ENCODE measurements at regions not wholly inside any gene's neighbourhood (a gene's known extent, or its start where the extent isn't known, plus 50 kb on each side); places are given as distances from the start of the nearest gene placed in this dataset.
"Not testable (repeated sequence)": the region's sequence is repeated elsewhere in the genome, so short reads cannot be mapped to it uniquely, and the experiment has no call there.

GRCh38 chr5:102617191-102618187 is 118.7 kb upstream of the SLCO6A1 start:
- no peak for DNase-seq

DNA sequence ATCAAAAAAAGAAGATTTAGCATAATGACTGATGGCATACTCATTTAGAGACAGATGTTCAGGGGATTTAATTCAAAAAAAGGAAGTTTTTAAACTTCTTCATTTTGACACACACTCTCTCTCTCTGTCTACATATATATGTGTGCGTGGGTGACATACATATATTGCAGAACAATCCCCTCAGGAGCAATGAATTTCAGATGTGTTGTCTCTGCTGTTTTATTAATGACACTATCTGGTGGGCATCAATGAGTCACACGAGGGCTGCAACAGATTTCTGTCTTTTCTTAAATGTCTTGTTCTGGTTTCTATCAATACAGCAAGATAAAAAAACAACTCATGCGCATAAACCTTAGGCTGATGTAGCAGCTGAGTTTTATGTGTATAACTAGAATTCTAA is 123.5 kb upstream of the SLCO6A1 start:
- DNase-seq = peak; percentile 54

- no peak for DNase-seq
Measured at GRCh38 chr5:102623329-102624065, 124.7 kb upstream of the SLCO6A1 start.

- DNase-seq = no peak
Measured at GRCh38 chr5:102624405-102624804, 125.6 kb upstream of the SLCO6A1 start.

DNA sequence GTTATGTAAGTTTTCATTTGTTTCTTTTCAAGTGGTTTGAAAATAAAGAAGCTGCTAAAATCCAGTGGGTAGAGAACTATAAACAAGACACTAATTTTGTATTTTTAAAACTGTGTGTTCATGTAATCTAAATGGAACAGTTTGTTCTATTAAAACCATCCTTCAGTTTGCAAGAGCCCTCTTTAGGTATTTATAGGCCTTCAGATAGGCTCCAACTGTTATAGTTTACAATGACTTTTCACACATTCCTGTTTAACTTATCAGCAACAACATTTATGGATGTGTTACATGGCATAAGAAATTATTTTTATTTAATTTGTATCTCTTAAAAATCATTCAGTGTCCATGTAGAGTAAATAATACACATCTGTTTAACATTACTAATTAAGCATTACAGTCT is 126.7 kb upstream of the SLCO6A1 start:
- no peak for DNase-seq

DNA sequence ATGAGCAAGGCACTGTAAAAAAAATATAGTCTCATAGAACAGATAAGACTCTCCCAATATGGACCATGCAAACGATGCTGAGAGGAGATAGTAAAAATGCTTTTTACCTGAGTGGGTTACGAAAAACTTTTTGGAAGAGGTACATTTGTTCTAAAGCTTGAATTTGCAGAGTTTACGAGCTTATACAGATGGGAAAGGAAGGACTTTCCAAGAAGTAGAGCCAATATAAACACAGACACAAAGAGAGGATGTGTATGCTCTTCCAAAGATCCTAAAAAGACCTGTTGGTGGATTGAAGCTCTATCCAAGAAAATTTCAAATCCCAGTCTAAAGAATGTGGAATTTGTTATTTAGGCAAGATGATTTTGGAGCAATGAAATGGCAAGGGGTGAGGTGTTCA is 127.1 kb upstream of the SLCO6A1 start:
- DNase-seq = no peak

GRCh38 chr5:102627315-102627714 is 127.8 kb upstream of the PAM start:
- no peak for DNase-seq

GRCh38 chr5:102628441-102629175 is 126.5 kb upstream of the PAM start:
- peak; percentile 58 for DNase-seq

- DNase-seq = no peak
Measured at GRCh38 chr5:102629827-102630605, 125.1 kb upstream of the PAM start.

- DNase-seq = not testable (repeated sequence)
Measured at GRCh38 chr5:102635399-102635798, 119.7 kb upstream of the PAM start.

DNA sequence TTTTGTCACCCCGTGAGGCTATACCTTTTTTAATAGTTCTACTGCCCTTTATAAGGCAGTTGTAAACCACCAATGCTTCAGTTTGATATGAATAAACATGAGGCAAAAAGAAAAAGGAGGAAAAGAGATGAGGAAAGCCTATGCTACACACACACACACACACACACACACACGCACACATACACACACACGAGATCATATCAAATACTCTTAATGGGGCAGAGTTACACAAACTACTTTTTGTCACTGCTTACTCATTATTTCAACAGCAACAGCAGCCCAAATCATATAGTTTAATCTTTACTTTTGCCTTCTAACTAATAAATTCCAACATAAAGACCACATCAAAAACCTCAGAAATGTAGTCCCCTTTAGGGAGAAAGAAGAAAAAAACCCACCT is 116.8 kb upstream of the PAM start:
- DNase-seq = no peak

GRCh38 chr5:102638912-102639652 is 116.0 kb upstream of the PAM start:
- DNase-seq = no peak

- DNase-seq = no peak
Measured at GRCh38 chr5:102649731-102650130, 105.4 kb upstream of the PAM start.

DNA sequence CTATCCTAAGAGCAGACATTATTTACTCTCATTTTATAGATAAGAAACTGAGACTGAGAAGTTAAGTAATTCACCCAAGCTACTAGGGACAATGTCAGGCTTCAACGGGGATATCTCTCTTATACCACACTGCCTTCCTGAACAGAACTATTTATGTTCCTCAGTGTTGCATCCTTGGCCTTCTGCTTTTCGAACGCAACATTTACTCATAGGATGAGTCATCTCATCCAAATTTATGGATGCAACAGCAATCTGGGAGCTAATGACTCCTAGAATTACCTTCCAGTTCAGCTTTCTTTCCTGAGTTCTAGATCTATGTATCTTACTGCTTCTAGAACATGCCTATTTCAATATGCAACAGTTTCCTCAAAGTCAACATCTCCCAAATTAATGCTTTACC is 103.6 kb upstream of the PAM start:
- DNase-seq = no peak

GRCh38 chr5:102654559-102655349 is 100.4 kb upstream of the PAM start:
- DNase-seq = no peak

DNA sequence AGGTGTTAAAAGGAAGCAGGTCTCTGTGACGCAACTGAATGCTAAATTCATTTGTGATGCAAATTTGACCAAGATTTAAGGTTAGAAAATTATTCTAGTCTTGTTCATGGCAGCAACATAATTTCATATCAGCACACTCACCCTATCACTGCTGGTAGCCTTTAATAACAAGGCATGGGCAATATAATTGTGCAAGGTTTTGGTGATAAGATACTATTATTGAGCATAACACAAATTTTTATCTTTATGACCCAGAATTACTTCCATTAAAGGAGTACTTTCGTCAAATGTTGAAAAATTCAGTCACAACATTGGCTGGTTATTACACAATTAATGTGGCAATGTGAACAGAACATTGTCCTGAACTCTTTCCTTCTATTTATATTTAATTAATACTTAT is 96.0 kb upstream of the PAM start:
- no peak for DNase-seq

DNA sequence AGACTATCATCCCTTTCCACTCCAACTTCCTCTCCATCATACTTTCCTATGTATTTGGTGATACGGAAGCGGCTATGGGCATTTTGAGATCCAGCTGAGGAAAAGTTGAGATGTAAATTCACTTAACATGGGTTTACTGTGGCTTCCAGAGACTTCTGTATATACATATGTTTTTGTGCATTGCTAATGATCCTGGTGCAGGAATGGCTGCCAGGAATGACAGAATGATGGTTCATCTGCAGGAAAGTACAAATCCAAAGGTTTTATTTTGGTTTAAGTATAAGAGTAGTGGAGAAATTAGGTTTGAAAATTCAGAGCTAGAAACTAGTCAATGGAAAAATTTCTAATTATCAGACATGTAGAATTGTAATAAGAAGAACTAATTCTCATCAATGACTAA is 95.0 kb upstream of the PAM start:
- no peak for DNase-seq

DNA sequence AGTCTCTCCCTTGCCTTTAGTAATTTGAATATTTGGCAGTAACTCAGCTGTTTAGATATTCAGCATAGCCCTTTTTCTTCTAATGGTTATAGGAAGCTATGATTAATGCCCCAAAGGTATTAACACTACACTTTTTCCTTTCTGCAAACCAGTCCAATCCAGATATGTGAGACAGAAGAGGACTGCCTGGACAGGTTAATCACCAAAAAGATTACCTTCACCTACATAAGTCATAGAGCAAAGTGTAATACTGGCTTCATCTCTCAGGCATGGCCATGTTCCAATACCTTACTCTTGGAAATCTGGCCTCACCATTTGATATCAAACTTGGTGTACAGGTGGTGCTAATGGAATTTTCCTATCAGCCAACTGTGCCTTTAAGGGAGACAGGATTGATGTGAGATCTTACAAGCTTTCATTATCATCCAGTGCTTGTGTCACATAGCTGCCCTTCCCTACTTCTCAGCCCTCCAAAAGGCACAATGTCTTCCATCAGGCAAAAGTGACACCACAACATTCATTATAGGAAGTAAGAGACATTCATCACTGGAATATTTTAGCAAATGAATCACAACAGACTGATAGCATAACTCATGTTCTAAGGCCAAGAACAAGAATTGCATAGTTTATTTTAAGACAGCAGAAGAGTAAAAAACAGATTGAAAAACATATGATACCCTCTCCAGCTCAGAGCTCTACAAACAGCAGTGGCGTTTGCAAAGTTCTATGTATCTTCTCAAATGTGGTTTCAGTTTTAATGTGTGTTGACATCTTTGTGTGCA is 91.2 kb upstream of the PAM start:
- no peak for DNase-seq

- DNase-seq = no peak
Measured at GRCh38 chr5:102664616-102665335, 90.3 kb upstream of the PAM start.
